IMR-90 (cell line): ENCODE measurements at regions not wholly inside any gene's neighbourhood (a gene's known extent, or its start where the extent isn't known, plus 50 kb on each side); places are given as distances from the start of the nearest gene placed in this dataset.
A peak's percentile ranks its signal among the peaks of the same experiment; 100 is the strongest.

Experiments used
- ATAC-seq: fragments of 200-7000 bp; cut with Tn5 transposase; 2 replicates; pipeline ENCODE4 v1.9.1; 2020; ENCODE audit warnings: low read depth, mild to moderate bottlenecking, moderate library complexity
- BruUV-seq: library from RNA; stranded (reverse); fragments of 400-500 nt; replicated peaks from 2 replicates; lab custom pipeline; 2021; lab: Mats Ljungman, UMichigan
- CTCF ChIA-PET: fragments of 300-600 bp; formaldehyde crosslinking; extraction: SDS; loops from one replicate; lab custom pipeline; 2021; ENCODE audit warnings: antibody characterized with exemption; lab: Yijun Ruan, JAX
- POLR2A ChIA-PET: fragments of 300-600 bp; sonication (Branson Sonifier 250); formaldehyde crosslinking; loops from one replicate; lab custom pipeline; 2022; ENCODE audit warnings: antibody characterized with exemption; ENCODE audit not compliant: unreplicated experiment; lab: Charles Lee
- DNase-seq: peaks from one replicate; pipeline ENCODE4 v3.0.0; 2013
- H2AFZ ChIP-seq: replicated peaks from 2 replicates; pipeline ENCODE3; 2013; ENCODE audit warnings: low read length, mild to moderate bottlenecking; ENCODE audit not compliant: poor library complexity
- H2AK5ac ChIP-seq: 2 replicates; pipeline ENCODE4 v1.6.1; 2013; ENCODE audit warnings: low read depth, low read length, inconsistent platforms
- H2AK9ac ChIP-seq: replicated peaks from 2 replicates; pipeline ENCODE3; 2013; ENCODE audit warnings: mild to moderate bottlenecking, low read depth, low read length, moderate library complexity; ENCODE audit not compliant: poor library complexity
- H2BK120ac ChIP-seq: 2 replicates; pipeline ENCODE4 v1.6.1; 2013; ENCODE audit warnings: low read depth, low read length, inconsistent platforms
- H2BK15ac ChIP-seq: 3 replicates; pipeline ENCODE4 v1.6.1; 2013; ENCODE audit warnings: low read depth, low read length, inconsistent platforms
- H2BK20ac ChIP-seq: 2 replicates; pipeline ENCODE4 v1.6.1; 2013; ENCODE audit warnings: low read depth, mild to moderate bottlenecking, inconsistent platforms, low read length, moderate library complexity
- H2BK5ac ChIP-seq: 2 replicates; pipeline ENCODE4 v1.6.1; 2013; ENCODE audit warnings: mild to moderate bottlenecking, low read depth, low read length, inconsistent platforms; ENCODE audit not compliant: poor library complexity, severe bottlenecking
- H3K14ac ChIP-seq: replicated peaks from 2 replicates; pipeline ENCODE4 v1.6.1; 2013; ENCODE audit warnings: low read depth, low read length, inconsistent platforms
- H3K18ac ChIP-seq: 2 replicates; pipeline ENCODE4 v1.6.1; 2013; ENCODE audit warnings: low read depth, low read length, control low read depth
- H3K23ac ChIP-seq: 2 replicates; pipeline ENCODE4 v1.6.1; 2013; ENCODE audit warnings: low read depth, low read length, inconsistent platforms
- H3K27ac ChIP-seq: 2 replicates; pipeline ENCODE4 v1.5.1; 2013; ENCODE audit warnings: mild to moderate bottlenecking, control low read depth, low read length; ENCODE audit not compliant: insufficient read depth
- H3K27me3 ChIP-seq: 2 replicates; pipeline ENCODE4 v1.6.1; 2013; ENCODE audit warnings: low read length; ENCODE audit not compliant: control insufficient read depth, insufficient read depth
- H3K36me3 ChIP-seq: 2 replicates; pipeline ENCODE4 v1.6.1; 2013; ENCODE audit warnings: low read length, mixed read lengths; ENCODE audit not compliant: control insufficient read depth, insufficient read depth
- H3K4ac ChIP-seq: 2 replicates; pipeline ENCODE4 v1.6.1; 2013; ENCODE audit warnings: low read depth, low read length, inconsistent platforms
- H3K4me1 ChIP-seq: 2 replicates; pipeline ENCODE4 v1.6.1; 2013; ENCODE audit warnings: low read length, mixed read lengths; ENCODE audit not compliant: control insufficient read depth, insufficient read depth
- H3K4me2 ChIP-seq: 2 replicates; pipeline ENCODE4 v1.6.1; 2013; ENCODE audit warnings: low read depth, mild to moderate bottlenecking, control low read depth, low read length, moderate library complexity
- H3K4me3 ChIP-seq: 2 replicates; pipeline ENCODE4 v1.5.1; 2013; ENCODE audit warnings: low read depth, mild to moderate bottlenecking, control low read depth, low read length, moderate library complexity; ENCODE audit not compliant: insufficient read depth
- H3K56ac ChIP-seq: 2 replicates; pipeline ENCODE4 v1.6.1; 2013; ENCODE audit warnings: low read length, inconsistent platforms; ENCODE audit not compliant: insufficient read depth; ENCODE audit errors: extremely low read depth
- H3K79me1 ChIP-seq, 2 experiments: 2 replicates each; pipeline ENCODE4 v1.6.1; 2013; ENCODE audit warnings: low read length in 2 of 2, inconsistent platforms in 1 of 2, low read depth in 1 of 2
- H3K9ac ChIP-seq: 2 replicates; pipeline ENCODE4 v1.6.1; 2013; ENCODE audit warnings: low read depth, low read length, control low read depth
- H3K9me1 ChIP-seq: 2 replicates; pipeline ENCODE4 v1.6.1; 2013; ENCODE audit warnings: low read length, inconsistent platforms; ENCODE audit not compliant: insufficient read depth
- H3K9me3 ChIP-seq: 2 replicates; pipeline ENCODE4 v1.6.1; 2013; ENCODE audit warnings: low read length; ENCODE audit not compliant: control insufficient read depth, insufficient read depth
- H4K20me1 ChIP-seq: 2 replicates; pipeline ENCODE4 v1.6.1; 2013; ENCODE audit warnings: low read length, inconsistent platforms; ENCODE audit not compliant: insufficient read depth
- H4K5ac ChIP-seq: 2 replicates; pipeline ENCODE4 v1.6.1; 2013; ENCODE audit warnings: mild to moderate bottlenecking, low read depth, low read length, control low read depth
- H4K8ac ChIP-seq, 2 experiments: 2 replicates each; pipeline ENCODE4 v1.6.1; 2013; ENCODE audit warnings: low read depth in 2 of 2, low read length in 2 of 2, control low read depth in 1 of 2, inconsistent platforms in 1 of 2
- H4K91ac ChIP-seq: 2 replicates; pipeline ENCODE4 v1.6.1; 2013; ENCODE audit warnings: low read depth, low read length, inconsistent platforms; ENCODE audit not compliant: insufficient read depth
- CHD1 ChIP-seq: IDR thresholded peaks from 2 replicates; pipeline ENCODE4 v1.6.1; 2012; ENCODE audit warnings: low read depth, low read length, improper control_type of control experiment
- WGBS, 2 experiments: methylation state at CpG; one replicate each; pipeline versions ENCODE4 v1.1.5 to v1.1.7; 2013; ENCODE audit warnings: missing lambda C conversion rate in 2 of 2; ENCODE audit not compliant: insufficient read length in 1 of 2; ENCODE audit errors: extremely low coverage in 2 of 2; 5-methylcytosine and 5-hydroxymethylcytosine counted together
- dilution Hi-C: fragments of 300-500 bp; cut with HindIII; formaldehyde crosslinking; loops from one replicate; pipeline ENCODE4 v1.14.3; 2018; ENCODE audit warnings: low sequenced_read_pairs; ENCODE audit not compliant: unreplicated experiment
- in situ Hi-C: fragments of 300-500 bp; cut with MboI; formaldehyde crosslinking; loops from 3 replicates; pipeline ENCODE4 v1.14.3; 2019; ENCODE audit warnings: low sequenced_read_pairs, inconsistent platforms, mixed read lengths
- intact Hi-C: fragments of 100-400 bp; cut with micrococcal nuclease; formaldehyde crosslinking; loops from 2 replicates; pipeline ENCODE4 v1.10.0; 2022

GRCh38 chr16:76932541-76933211 lies 258.3 kb upstream of the MON1B start:
- DNase-seq: peak; percentile 17
- Histone ChIP-seq H2BK120ac (no peak overlapping the region), H3K4ac (no peak overlapping the region), H2BK20ac (no peak overlapping the region), H2AFZ (no peak overlapping the region), H3K14ac (no peak overlapping the region), H3K27me3 (no peaks in the 10 kb centered on the region), H3K9ac (no peak overlapping the region), H3K9me1 (no peaks in the 10 kb centered on the region), H4K20me1 (no peaks in the 10 kb centered on the region), H4K5ac (no peak overlapping the region), H3K4me1 (no peaks in the 10 kb centered on the region), H3K4me3 (no peak overlapping the region), H2AK5ac (no peak overlapping the region), H3K79me1 (no peaks in the 10 kb centered on the region), H2BK15ac (no peak overlapping the region), H3K4me2 (0 out of 2 replicates have a peak overlapping the region, but pooled peaks have one; percentile 45), H3K27ac (no peak overlapping the region), H2AK9ac (no peak overlapping the region), H3K9me3 (no peaks in the 10 kb centered on the region; the same call in 1 of the 2 replicates), H3K23ac (no peak overlapping the region), H3K56ac (no peak overlapping the region), H2BK5ac (no peak overlapping the region), H4K91ac (no peak overlapping the region), H3K36me3 (no peaks in the 10 kb centered on the region), H4K8ac (no peak overlapping the region), H3K18ac (no peak overlapping the region)
- in situ Hi-C loops (no loop called here), dilution Hi-C loops (no loop called here), intact Hi-C loops (no loop called here)
- POLR2A ChIA-PET: no interaction called here
- TF ChIP-seq CHD1: no peak
- ATAC-seq: no peak
- no TSS peak for BruUV-seq
- CTCF ChIA-PET: no interaction called here
- WGBS, 2 experiments: no CpG with 5 or more reads among the region's 1 CpG
